Activated T-helper 2 cell treated with anti-CD3 and anti-CD28 coated beads, Interferon-gamma antibody, Interleukin-2, Interleukin-4, amounts not matched to agents 10 μg/mL and 5 μg/mL and 100 μg/mL, durations not matched to agents 14 hours and 24 hours and 36 hours (primary cell): ENCODE measurements at regions not wholly inside any gene's neighbourhood (a gene's known extent, or its start where the extent isn't known, plus 50 kb on each side); places are given as distances from the start of the nearest gene placed in this dataset.

ENCODE experiments used
- DNase-seq: peaks from one replicate; pipeline ENCODE4 v3.0.0; 2021; ENCODE audit warnings: low spot score
- H3K27ac Mint-ChIP-seq: one replicate; pipeline ENCODE4 v1.8.0; 2021; ENCODE audit warnings: mixed read lengths
- H3K27me3 Mint-ChIP-seq: one replicate; pipeline ENCODE4 v1.8.0; 2021; ENCODE audit warnings: low read depth, mixed read lengths
- H3K36me3 Mint-ChIP-seq: one replicate; pipeline ENCODE4 v1.8.0; 2021; ENCODE audit warnings: low read depth, mixed read lengths
- H3K4me1 Mint-ChIP-seq: one replicate; pipeline ENCODE4 v1.8.0; 2021; ENCODE audit warnings: low read depth, mixed read lengths
- H3K4me3 Mint-ChIP-seq: one replicate; pipeline ENCODE4 v1.8.0; 2021; ENCODE audit warnings: low read depth, mild to moderate bottlenecking, moderate library complexity, mixed read lengths
- H3K9me3 Mint-ChIP-seq: one replicate; pipeline ENCODE4 v1.8.0; 2021; ENCODE audit warnings: mixed read lengths
- intact Hi-C: fragments of 100-400 bp; cut with micrococcal nuclease; formaldehyde crosslinking; loops from one replicate; pipeline ENCODE4 v1.15.1; 2023

DNA sequence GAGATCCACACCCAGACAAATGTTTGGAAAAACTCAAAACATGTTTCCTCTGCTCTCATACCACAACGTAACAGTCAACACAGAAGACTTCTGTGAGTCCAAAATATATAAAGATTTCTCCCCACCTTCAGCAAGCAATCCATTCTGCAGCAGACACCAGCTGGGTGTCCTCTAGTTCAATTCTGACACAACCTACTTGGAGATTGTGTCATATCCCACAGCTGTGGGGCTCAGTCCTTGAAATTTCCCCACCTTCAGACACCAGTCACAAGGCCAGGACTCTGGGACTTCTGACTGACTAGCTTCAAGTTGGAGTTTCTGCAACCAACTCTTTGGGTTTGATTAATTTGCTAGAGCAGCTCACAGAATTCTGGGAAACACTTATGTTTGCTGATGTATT lies 244.8 kb upstream of the CDYL start:
- H3K27ac Mint-ChIP-seq = no peak overlapping the region
- H3K27me3 Mint-ChIP-seq = peaks cover 14% of the 10 kb centered on the region
- H3K4me1 Mint-ChIP-seq = no peaks in the 10 kb centered on the region
- DNase-seq = no peak
- no peak overlapping the region for H3K4me3 Mint-ChIP-seq
- H3K36me3 Mint-ChIP-seq = no peaks in the 10 kb centered on the region
- H3K9me3 Mint-ChIP-seq = no peaks in the 10 kb centered on the region
- intact Hi-C loops = no loop called here

DNA sequence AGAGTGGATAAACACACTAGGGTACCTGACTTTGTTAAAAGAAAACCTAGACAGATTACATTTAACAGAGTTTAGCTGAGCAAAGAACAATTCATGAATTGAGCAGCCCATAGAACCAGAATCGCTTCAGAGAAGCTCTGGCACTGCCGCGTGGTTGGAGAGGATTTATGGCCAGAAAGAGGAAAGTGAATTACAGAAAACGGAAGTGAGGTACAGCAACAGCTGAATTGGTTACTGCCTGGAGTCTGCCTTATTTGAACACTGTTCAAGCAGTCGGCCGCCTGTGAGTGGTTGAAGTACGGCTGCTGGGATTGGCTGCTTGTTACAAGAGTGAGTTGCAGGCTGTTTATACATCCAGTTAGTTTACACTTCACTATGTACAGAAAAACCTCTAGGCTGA lies 253.8 kb upstream of the CDYL start:
- intact Hi-C loops = no loop called here
- H3K4me1 Mint-ChIP-seq = no peaks in the 10 kb centered on the region
- no peak overlapping the region for H3K4me3 Mint-ChIP-seq
- no peaks in the 10 kb centered on the region for H3K36me3 Mint-ChIP-seq
- peaks cover 13% of the 10 kb centered on the region for H3K27me3 Mint-ChIP-seq
- no peaks in the 10 kb centered on the region for H3K9me3 Mint-ChIP-seq
- no peak overlapping the region for H3K27ac Mint-ChIP-seq
- DNase-seq = no peak

DNA sequence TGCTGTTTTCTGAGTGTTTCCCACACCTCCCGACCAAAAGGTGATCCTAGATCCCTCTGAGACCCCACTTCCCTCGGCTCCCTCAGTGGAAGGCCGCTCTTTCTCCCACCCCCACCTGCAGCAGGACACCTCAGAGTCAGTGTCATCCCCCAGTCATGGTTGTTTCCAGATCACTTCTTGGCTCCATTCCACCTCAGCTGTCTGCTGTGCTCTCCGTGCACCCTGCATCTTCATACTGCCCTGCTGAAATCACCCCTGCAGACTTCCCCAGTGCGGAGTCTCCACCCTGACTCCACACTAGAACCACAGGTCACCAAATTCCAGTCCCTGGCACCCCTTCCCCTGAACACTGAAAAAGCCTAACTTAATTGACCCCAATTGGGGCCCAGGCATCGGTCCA lies 255.1 kb upstream of the CDYL start:
- intact Hi-C loops = no loop called here
- Mint-ChIP-seq H3K27me3 (peaks cover 10% of the 10 kb centered on the region), H3K36me3 (no peaks in the 10 kb centered on the region), H3K4me3 (no peak overlapping the region), H3K9me3 (no peaks in the 10 kb centered on the region), H3K27ac (no peak overlapping the region), H3K4me1 (no peaks in the 10 kb centered on the region)
- no peak for DNase-seq

DNA sequence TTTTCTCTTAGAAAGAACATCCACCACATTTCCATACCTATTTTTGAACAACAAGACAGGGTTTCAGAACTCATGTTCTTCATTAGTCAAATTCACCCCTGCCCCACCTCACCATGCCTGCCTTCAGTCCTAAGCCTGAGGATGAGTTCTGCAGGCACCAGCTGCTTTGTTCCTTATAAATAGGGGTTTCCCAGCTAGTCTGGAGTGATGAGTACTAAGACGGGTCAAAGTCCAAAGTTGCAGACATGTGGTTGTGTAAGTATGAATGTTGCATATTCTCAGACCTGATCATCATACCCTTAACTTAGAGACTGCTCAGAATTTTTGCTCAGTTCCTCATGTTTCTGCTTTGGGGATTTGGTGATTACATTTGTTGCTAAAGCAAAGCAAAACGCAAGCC lies 257.7 kb upstream of the CDYL start:
- no peaks in the 10 kb centered on the region for H3K36me3 Mint-ChIP-seq
- H3K4me1 Mint-ChIP-seq = no peaks in the 10 kb centered on the region
- no peaks in the 10 kb centered on the region for H3K9me3 Mint-ChIP-seq
- no peak for DNase-seq
- H3K27me3 Mint-ChIP-seq = peaks cover 10% of the 10 kb centered on the region
- no peak overlapping the region for H3K4me3 Mint-ChIP-seq
- H3K27ac Mint-ChIP-seq = no peak overlapping the region
- intact Hi-C loops = no loop called here

DNA sequence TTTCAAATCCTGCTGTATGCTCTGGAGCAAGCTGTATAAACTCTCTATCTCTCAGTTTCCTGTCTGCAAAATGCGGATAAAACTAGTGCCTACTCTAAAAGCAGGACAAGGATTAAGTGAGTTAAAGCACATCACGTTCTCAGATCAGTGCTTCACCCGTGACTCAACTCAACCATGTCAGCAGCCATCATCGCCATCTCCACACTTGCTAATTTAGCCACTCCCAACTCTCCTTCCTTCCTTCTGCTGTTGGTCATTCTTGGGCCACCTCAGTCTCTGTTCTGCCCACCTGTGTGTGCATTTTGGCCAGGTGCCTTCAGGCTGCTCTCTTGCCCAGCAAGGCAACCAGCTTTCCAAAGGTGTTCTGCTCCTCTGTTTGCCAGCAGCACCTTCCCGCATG lies 260.0 kb upstream of the CDYL start:
- H3K4me1 Mint-ChIP-seq = no peaks in the 10 kb centered on the region
- no peak for DNase-seq
- H3K36me3 Mint-ChIP-seq = no peaks in the 10 kb centered on the region
- no peak overlapping the region for H3K27ac Mint-ChIP-seq
- H3K9me3 Mint-ChIP-seq = no peaks in the 10 kb centered on the region
- H3K4me3 Mint-ChIP-seq = no peak overlapping the region
- H3K27me3 Mint-ChIP-seq = no peaks in the 10 kb centered on the region
- intact Hi-C loops = no loop called here

- intact Hi-C loops = no loop called here
- H3K4me1 Mint-ChIP-seq = no peaks in the 10 kb centered on the region
- no peak for DNase-seq
- H3K27me3 Mint-ChIP-seq = no peaks in the 10 kb centered on the region
- no peak overlapping the region for H3K27ac Mint-ChIP-seq
- H3K9me3 Mint-ChIP-seq = no peaks in the 10 kb centered on the region
- no peaks in the 10 kb centered on the region for H3K36me3 Mint-ChIP-seq
- no peak overlapping the region for H3K4me3 Mint-ChIP-seq
These were observed 262.6 kb upstream of the CDYL start for GRCh38 chr6:4513561-4513960.

DNA sequence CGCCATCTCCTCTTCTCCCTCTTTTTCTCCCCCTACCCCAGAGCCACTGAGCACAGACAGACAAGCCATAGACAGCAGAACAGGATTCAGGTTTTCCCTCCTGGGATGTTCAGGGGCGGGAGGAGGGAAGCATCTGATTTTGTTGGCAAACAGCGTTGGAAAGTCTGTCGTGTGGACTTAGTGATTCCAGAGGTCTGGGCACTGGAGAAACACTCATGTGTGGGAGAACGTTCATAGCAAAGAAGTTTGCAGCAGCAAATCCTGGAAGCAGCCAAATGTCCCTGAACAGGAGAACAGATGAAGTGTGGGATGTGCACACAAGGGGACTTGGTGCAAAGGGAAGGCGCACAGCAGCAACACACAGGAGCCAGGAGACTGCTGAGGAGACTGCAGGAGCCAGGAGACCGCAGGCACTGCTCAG lies 264.1 kb upstream of the CDYL start:
- Mint-ChIP-seq H3K27me3 (no peaks in the 10 kb centered on the region), H3K4me1 (no peaks in the 10 kb centered on the region), H3K9me3 (no peaks in the 10 kb centered on the region), H3K4me3 (no peak overlapping the region), H3K36me3 (no peaks in the 10 kb centered on the region), H3K27ac (no peak overlapping the region)
- DNase-seq = no peak
- intact Hi-C loops = no loop called here

- Mint-ChIP-seq H3K4me1 (no peaks in the 10 kb centered on the region), H3K9me3 (no peaks in the 10 kb centered on the region), H3K36me3 (no peaks in the 10 kb centered on the region), H3K27ac (no peak overlapping the region), H3K27me3 (no peaks in the 10 kb centered on the region), H3K4me3 (no peak overlapping the region)
- no peak for DNase-seq
- intact Hi-C loops = no loop called here
These were observed 264.6 kb upstream of the CDYL start for GRCh38 chr6:4511641-4512020.

DNA sequence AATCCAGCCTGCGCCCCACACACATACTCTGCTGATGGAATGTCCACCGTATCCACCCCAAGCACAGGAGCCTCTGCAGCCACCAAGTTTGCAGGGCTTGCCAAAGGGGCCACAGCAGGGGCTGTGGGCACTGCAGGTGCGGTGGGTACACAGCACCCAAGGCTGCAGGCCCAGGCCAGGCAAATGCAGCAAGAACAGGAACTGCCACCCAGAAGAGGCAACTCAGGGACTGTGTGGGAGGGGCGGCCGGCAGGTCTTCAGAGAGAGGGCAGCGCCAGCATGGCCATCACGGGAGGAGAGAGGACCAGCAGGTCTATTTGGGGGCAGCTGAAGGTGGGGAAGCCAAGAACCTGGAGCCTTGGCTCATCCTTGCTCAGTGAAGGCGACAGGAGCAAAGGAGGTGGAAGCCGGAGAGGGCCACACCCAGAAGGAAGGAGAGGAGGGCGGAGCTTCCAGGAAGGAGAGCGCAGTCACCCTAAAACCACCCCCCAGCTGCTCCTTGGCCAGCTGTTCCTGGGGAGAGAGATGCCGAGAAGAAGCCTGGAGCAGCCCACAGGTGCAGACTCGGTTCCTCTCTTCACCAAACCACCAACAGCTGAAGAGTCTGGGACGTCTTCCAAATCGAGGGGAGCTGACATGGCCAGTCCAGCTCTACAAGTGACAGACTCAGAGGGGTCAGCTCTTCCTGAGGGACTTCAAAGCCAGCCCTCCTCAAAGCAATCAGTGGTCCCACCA lies 265.1 kb upstream of the CDYL start:
- Mint-ChIP-seq H3K4me3 (no peak overlapping the region), H3K36me3 (no peaks in the 10 kb centered on the region), H3K4me1 (no peaks in the 10 kb centered on the region), H3K9me3 (no peaks in the 10 kb centered on the region), H3K27me3 (no peaks in the 10 kb centered on the region), H3K27ac (no peak overlapping the region)
- intact Hi-C loops = no loop called here
- no peak for DNase-seq

- H3K36me3 Mint-ChIP-seq = no peaks in the 10 kb centered on the region
- H3K27me3 Mint-ChIP-seq = no peaks in the 10 kb centered on the region
- no peaks in the 10 kb centered on the region for H3K4me1 Mint-ChIP-seq
- no peaks in the 10 kb centered on the region for H3K9me3 Mint-ChIP-seq
- no peak overlapping the region for H3K4me3 Mint-ChIP-seq
- no peak overlapping the region for H3K27ac Mint-ChIP-seq
- intact Hi-C loops = no loop called here
- DNase-seq = no peak
These were observed 265.9 kb upstream of the CDYL start for GRCh38 chr6:4510317-4510716.

DNA sequence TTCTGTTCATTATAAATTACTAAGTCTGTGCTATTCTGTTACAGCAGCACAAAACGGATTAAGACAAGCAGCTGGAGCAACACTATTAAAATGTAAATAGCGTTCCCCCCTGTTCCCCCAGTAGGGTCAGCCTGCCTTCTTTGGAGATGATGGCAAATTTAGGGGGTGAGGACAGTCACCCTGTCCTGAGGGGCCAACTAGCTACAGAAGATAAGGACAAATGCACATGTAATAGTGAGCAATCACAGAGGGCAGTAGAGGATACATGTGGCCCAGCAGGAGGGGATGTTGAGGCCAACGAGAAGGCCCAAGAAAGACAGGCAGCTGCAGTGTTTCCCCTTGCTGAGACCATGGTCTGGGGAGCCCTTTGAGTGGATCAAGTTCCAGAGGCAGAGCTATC lies 266.7 kb upstream of the CDYL start:
- DNase-seq = no peak
- H3K9me3 Mint-ChIP-seq = no peaks in the 10 kb centered on the region
- H3K4me3 Mint-ChIP-seq = no peak overlapping the region
- intact Hi-C loops = no loop called here
- H3K36me3 Mint-ChIP-seq = no peaks in the 10 kb centered on the region
- H3K27me3 Mint-ChIP-seq = no peaks in the 10 kb centered on the region
- no peak overlapping the region for H3K27ac Mint-ChIP-seq
- no peaks in the 10 kb centered on the region for H3K4me1 Mint-ChIP-seq

- no peak for DNase-seq
- H3K27ac Mint-ChIP-seq = no peak overlapping the region
- no peak overlapping the region for H3K4me3 Mint-ChIP-seq
- H3K9me3 Mint-ChIP-seq = no peaks in the 10 kb centered on the region
- peaks cover 3% of the 10 kb centered on the region for H3K27me3 Mint-ChIP-seq
- no peaks in the 10 kb centered on the region for H3K4me1 Mint-ChIP-seq
- intact Hi-C loops = no loop called here
- no peaks in the 10 kb centered on the region for H3K36me3 Mint-ChIP-seq
These were observed 269.4 kb upstream of the CDYL start for GRCh38 chr6:4506792-4507191.

DNA sequence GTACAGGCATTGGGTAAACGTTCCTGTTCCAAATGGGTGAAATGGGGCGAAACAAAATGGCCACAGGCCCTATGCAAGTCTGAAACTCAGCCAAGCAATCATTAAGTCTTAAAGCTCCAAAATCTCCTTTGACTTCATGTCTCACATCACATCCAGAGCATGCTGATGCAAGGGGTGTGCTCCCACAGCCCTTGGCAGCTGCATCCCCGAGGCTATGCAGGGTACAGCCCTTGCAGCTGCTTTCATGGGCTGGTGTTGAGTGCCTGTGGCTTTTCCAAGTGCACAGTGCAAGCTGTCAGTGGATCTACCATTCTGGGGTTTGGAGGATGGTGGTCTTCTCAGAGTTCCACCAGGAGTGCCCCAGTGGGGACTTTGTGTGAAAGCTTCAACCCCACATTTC lies 270.0 kb upstream of the CDYL start:
- no peaks in the 10 kb centered on the region for H3K36me3 Mint-ChIP-seq
- peaks cover 3% of the 10 kb centered on the region for H3K27me3 Mint-ChIP-seq
- H3K27ac Mint-ChIP-seq = no peak overlapping the region
- H3K9me3 Mint-ChIP-seq = no peaks in the 10 kb centered on the region
- DNase-seq = no peak
- no peak overlapping the region for H3K4me3 Mint-ChIP-seq
- no peaks in the 10 kb centered on the region for H3K4me1 Mint-ChIP-seq
- intact Hi-C loops = no loop called here

DNA sequence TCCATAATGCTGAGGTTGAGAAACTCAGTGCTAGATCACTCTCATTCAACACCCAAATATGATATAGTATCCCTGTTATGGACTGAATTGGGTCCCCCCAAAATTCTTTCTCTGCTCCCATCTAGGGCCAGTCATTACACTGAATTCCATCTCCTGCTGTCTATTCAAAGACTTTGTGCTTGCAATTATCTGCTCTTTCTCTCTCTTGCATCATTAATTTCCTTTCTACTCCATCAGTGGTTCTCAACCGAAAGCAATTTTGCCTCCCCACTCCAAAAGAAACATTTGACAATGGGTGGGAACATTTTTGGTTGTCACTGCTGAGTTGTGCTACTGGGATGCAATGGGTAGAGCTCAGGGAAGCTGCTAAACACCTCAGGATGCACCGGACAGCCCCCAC lies 271.5 kb upstream of the CDYL start:
- peaks cover 3% of the 10 kb centered on the region for H3K27me3 Mint-ChIP-seq
- DNase-seq = no peak
- H3K36me3 Mint-ChIP-seq = no peaks in the 10 kb centered on the region
- intact Hi-C loops = no loop called here
- no peaks in the 10 kb centered on the region for H3K9me3 Mint-ChIP-seq
- H3K4me1 Mint-ChIP-seq = no peaks in the 10 kb centered on the region
- no peak overlapping the region for H3K4me3 Mint-ChIP-seq
- H3K27ac Mint-ChIP-seq = no peak overlapping the region
